ENCODE measurements at regions not wholly inside any gene's neighbourhood (a gene's known extent, or its start where the extent isn't known, plus 50 kb on each side); places are given as distances from the start of the nearest gene placed in this dataset.

- no peak for DNase-seq
Observed at GRCh38 chr6:85396159-85396808, 53.6 kb upstream of the NT5E start.

GRCh38 chr6:85395746-85396145, 54.1 kb upstream of the NT5E start:
- no peak for DNase-seq

- no peak for DNase-seq
Observed at GRCh38 chr6:85394853-85395538, 54.9 kb upstream of the NT5E start.

GRCh38 chr6:85394199-85394598, 55.7 kb upstream of the NT5E start:
- no peak for DNase-seq

- no peak for DNase-seq
Observed at GRCh38 chr6:85392379-85392778, 57.5 kb upstream of the NT5E start.

GRCh38 chr6:85390775-85391174, 59.1 kb upstream of the NT5E start:
- DNase-seq, result no peak

- no peak for DNase-seq
Observed at GRCh38 chr6:85390105-85390728, 59.7 kb upstream of the NT5E start.

- no peak for DNase-seq
Observed at GRCh38 chr6:85389151-85389797, 60.6 kb upstream of the NT5E start.

GRCh38 chr6:85388531-85388930, 61.4 kb upstream of the NT5E start:
- no peak for DNase-seq

- no peak for DNase-seq
Observed at GRCh38 chr6:85385636-85386315, 64.1 kb upstream of the NT5E start.

GRCh38 chr6:85383042-85383441, 66.8 kb upstream of the NT5E start:
- no peak for DNase-seq

GRCh38 chr6:85382541-85382940, 67.3 kb upstream of the NT5E start:
- no peak for DNase-seq

- DNase-seq, result no peak
Observed at GRCh38 chr6:85372915-85373270, 77.0 kb upstream of the NT5E start.

- no peak for DNase-seq
Observed at GRCh38 chr6:85372188-85372914, 77.5 kb upstream of the NT5E start.

- no peak for DNase-seq
Observed at GRCh38 chr6:85368631-85369030, 81.3 kb upstream of the NT5E start.

GRCh38 chr6:85364344-85364743, 85.5 kb upstream of the NT5E start:
- DNase-seq, result no peak

GRCh38 chr6:85363870-85364269, 86.0 kb upstream of the NT5E start:
- DNase-seq, result no peak

GRCh38 chr6:85362652-85363310, 87.1 kb upstream of the NT5E start:
- DNase-seq, result no peak

- no peak for DNase-seq
Observed at GRCh38 chr6:85361643-85362014, 88.3 kb upstream of the NT5E start.

GRCh38 chr6:85360794-85361642, 88.9 kb upstream of the NT5E start:
- DNase-seq, result no peak

- no peak for DNase-seq
Observed at GRCh38 chr6:85357651-85358050, 92.2 kb upstream of the NT5E start.

Data from NCI-H446 treated with DMSO at 0.1 percent for 48 hours (cell line).